Calu3 (cell line): ENCODE measurements at regions not wholly inside any gene's neighbourhood (a gene's known extent, or its start where the extent isn't known, plus 50 kb on each side); places are given as distances from the start of the nearest gene placed in this dataset.

Experiments
- BruUV-seq: library from RNA; stranded (reverse); fragments of 400-500 nt; replicated peaks from 2 replicates; lab custom pipeline; 2021; lab: Mats Ljungman, UMichigan
- CTCF ChIA-PET: fragments of 300-600 bp; sonication (Branson Sonifier 250); formaldehyde crosslinking; loops from one replicate; lab custom pipeline; 2022; ENCODE audit warnings: antibody characterized with exemption; lab: Charles Lee
- DNase-seq: peaks from one replicate; pipeline ENCODE4 v3.0.0; 2022
- H3K27ac Mint-ChIP-seq: one replicate; pipeline ENCODE4 v1.8.0; 2022; ENCODE audit warnings: mixed read lengths; ENCODE audit not compliant: unreplicated experiment
- H3K27me3 Mint-ChIP-seq: one replicate; pipeline ENCODE4 v1.8.0; 2022; ENCODE audit warnings: mixed read lengths; ENCODE audit not compliant: unreplicated experiment
- H3K36me3 Mint-ChIP-seq: one replicate; pipeline ENCODE4 v1.8.0; 2022; ENCODE audit warnings: mild to moderate bottlenecking, moderate library complexity, mixed read lengths; ENCODE audit not compliant: insufficient read depth, unreplicated experiment
- H3K4me1 Mint-ChIP-seq: one replicate; pipeline ENCODE4 v1.8.0; 2022; ENCODE audit warnings: mild to moderate bottlenecking, low read depth, mixed read lengths; ENCODE audit not compliant: unreplicated experiment
- H3K4me3 Mint-ChIP-seq: one replicate; pipeline ENCODE4 v1.8.0; 2022; ENCODE audit warnings: mild to moderate bottlenecking, low read depth, moderate library complexity, mixed read lengths; ENCODE audit not compliant: unreplicated experiment
- H3K9me3 Mint-ChIP-seq: one replicate; pipeline ENCODE4 v1.8.0; 2022; ENCODE audit warnings: low read depth, mixed read lengths; ENCODE audit not compliant: unreplicated experiment
- CTCF ChIP-seq: fragments of 200-600 bp; IDR thresholded peaks from one replicate; pipeline ENCODE4 v1.8.0; 2022; ENCODE audit warnings: antibody characterized with exemption; ENCODE audit not compliant: unreplicated experiment
- intact Hi-C: fragments of 100-400 bp; cut with micrococcal nuclease; formaldehyde crosslinking; loops from one replicate; pipeline ENCODE4 v1.10.0; 2022; ENCODE audit not compliant: unreplicated experiment

DNA sequence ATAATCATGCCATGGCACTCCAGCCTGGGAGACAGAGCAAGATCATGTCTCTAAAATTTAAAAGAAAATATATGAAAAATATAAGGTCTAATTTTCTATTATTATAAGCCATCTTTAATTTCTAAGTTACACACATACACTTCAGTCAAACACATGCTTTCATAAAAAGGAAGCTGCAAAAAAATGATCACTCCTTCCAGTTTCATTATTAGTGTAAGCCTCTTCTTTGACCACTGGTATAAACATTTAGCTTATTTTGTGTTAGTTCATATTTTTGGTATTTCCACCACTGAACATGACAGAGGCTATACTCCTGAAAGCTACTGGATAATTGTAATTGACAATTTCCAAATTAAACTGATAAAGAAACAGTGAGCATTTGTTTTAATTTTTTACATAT lies 163.3 kb upstream of the USP38 start:
- Mint-ChIP-seq H3K27me3 (no peaks in the 10 kb centered on the region), H3K9me3 (no peaks in the 10 kb centered on the region), H3K4me1 (peaks cover 23% of the 10 kb centered on the region), H3K4me3 (no peak overlapping the region), H3K36me3 (no peaks in the 10 kb centered on the region), H3K27ac (no peak overlapping the region)
- DNase-seq: no peak
- TF ChIP-seq CTCF: no peak
- no TSS peak for BruUV-seq
- intact Hi-C loops: no loop called here
- CTCF ChIA-PET: interaction anchor here (1.6 kb wide), 1 partner anchor 36 kb away, joined by 8 read pairs; no protein-coding TSS in a partner anchor

DNA sequence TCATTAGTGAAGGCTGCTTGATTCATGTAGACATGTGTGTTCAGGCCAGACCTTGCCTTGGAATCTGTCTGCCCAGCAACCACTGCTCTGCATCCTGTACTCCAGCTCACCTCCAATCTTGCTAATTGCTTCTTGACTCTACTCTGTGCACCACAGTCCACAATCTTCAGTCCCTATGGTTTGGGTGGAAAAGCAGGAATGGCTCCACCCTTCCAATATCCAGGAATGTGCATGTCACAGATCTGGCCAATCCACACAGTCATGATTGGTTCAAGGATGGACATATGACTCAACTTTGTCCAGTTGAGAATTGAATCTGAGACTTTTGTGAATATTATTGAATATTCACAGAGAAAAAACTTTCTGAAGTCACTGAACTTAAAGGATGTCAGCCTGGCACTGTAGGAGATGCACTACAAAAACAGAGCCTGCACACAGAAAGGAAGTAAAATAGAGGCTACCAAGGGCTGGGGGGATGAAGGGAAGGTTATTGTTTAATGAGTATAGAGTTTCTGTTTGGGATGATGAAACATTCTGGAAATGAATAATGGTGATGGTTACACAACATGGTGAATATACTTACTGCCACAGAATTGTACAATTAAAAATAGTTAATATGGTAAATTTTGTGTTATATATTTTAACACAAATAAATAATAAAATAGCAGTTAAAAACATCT lies 161.3 kb upstream of the USP38 start:
- DNase-seq: no peak
- CTCF ChIA-PET: interaction anchor here (3.2 kb wide), 1 partner anchor 38 kb away, joined by 17 read pairs; no protein-coding TSS in a partner anchor
- H3K9me3 Mint-ChIP-seq: no peaks in the 10 kb centered on the region
- intact Hi-C loops: no loop called here
- H3K4me3 Mint-ChIP-seq: no peak overlapping the region
- BruUV-seq: no TSS peak
- H3K36me3 Mint-ChIP-seq: no peaks in the 10 kb centered on the region
- H3K27me3 Mint-ChIP-seq: no peaks in the 10 kb centered on the region
- no peak for TF ChIP-seq CTCF
- peaks cover 23% of the 10 kb centered on the region for H3K4me1 Mint-ChIP-seq
- peak overlapping the region; percentile 40 for H3K27ac Mint-ChIP-seq

GRCh38 chr4:143025081-143025704 lies 159.5 kb upstream of the USP38 start:
- TF ChIP-seq CTCF: no peak
- CTCF ChIA-PET: interaction anchor here (3.2 kb wide), 1 partner anchor 39 kb away, joined by 17 read pairs; no protein-coding TSS in a partner anchor
- Mint-ChIP-seq H3K4me3 (no peak overlapping the region), H3K36me3 (no peaks in the 10 kb centered on the region), H3K27ac (no peak overlapping the region), H3K4me1 (peaks cover 23% of the 10 kb centered on the region), H3K9me3 (no peaks in the 10 kb centered on the region), H3K27me3 (no peaks in the 10 kb centered on the region)
- intact Hi-C loops: loop anchor here (2.0 kb wide), 1 partner anchor 40 kb away; no protein-coding TSS in a partner anchor
- BruUV-seq: no TSS peak
- peak; percentile 36 for DNase-seq

GRCh38 chr4:143026459-143027170 lies 158.1 kb upstream of the USP38 start:
- peaks cover 3% of the 10 kb centered on the region for H3K9me3 Mint-ChIP-seq
- no peaks in the 10 kb centered on the region for H3K36me3 Mint-ChIP-seq
- H3K27me3 Mint-ChIP-seq: no peaks in the 10 kb centered on the region
- TF ChIP-seq CTCF: no peak
- peaks cover 23% of the 10 kb centered on the region for H3K4me1 Mint-ChIP-seq
- BruUV-seq: no TSS peak
- no peak for DNase-seq
- H3K27ac Mint-ChIP-seq: no peak overlapping the region
- CTCF ChIA-PET: no interaction called here
- H3K4me3 Mint-ChIP-seq: no peak overlapping the region
- intact Hi-C loops: no loop called here
